Uterus (tissue), 2 donors: ENCODE measurements at regions not wholly inside any gene's neighbourhood (a gene's known extent, or its start where the extent isn't known, plus 50 kb on each side); places are given as distances from the start of the nearest gene placed in this dataset.
"Not testable (repeated sequence)": the region's sequence is repeated elsewhere in the genome, so short reads cannot be mapped to it uniquely, and the experiment has no call there.

Experiments
- CTCF ChIP-seq, 4 experiments: fragments of 200-600 bp in 2 of 4; fragments of 450-650 bp in 2 of 4; sonication (generic) in 2 of 4; IDR thresholded peaks; one replicate each; pipeline ENCODE4 v1.5.1; 2016 to 2019; ENCODE audit warnings: antibody characterized with exemption in 4 of 4, mild to moderate bottlenecking in 2 of 4, moderate library complexity in 1 of 4
- POLR2A ChIP-seq, 2 donors: fragments of 450-650 bp; IDR thresholded peaks; one replicate each; pipeline ENCODE4 v1.6.1; 2016; ENCODE audit warnings: antibody characterized with exemption in 2 of 2, mild to moderate bottlenecking in 1 of 2, moderate library complexity in 1 of 2

- not testable (repeated sequence) for TF ChIP-seq CTCF, POLR2A (IDR thresholded peaks at IDR 0.05)
Observed at GRCh38 chr14:25680511-25680910, 630.6 kb upstream of the STXBP6 start.
